Right atrium auricular region (tissue), 2 donors: ENCODE measurements at regions not wholly inside any gene's neighbourhood (a gene's known extent, or its start where the extent isn't known, plus 50 kb on each side); places are given as distances from the start of the nearest gene placed in this dataset.

Experiments
- DNase-seq: peaks from one replicate; pipeline ENCODE4 v3.0.0-alpha.2; 2019; ENCODE audit warnings: low spot score
- H3K27ac ChIP-seq, 2 donors: fragments of 200-600 bp; sonication (generic); 1 replicate in 1 of 2; 2 replicates in 1 of 2; pipeline ENCODE4 v1.5.1; 2016 to 2019
- H3K27me3 ChIP-seq, 2 donors: fragments of 200-600 bp; sonication (generic); one replicate each; pipeline versions ENCODE4 v1.5.1 to v1.6.0; 2017 to 2019
- H3K36me3 ChIP-seq: fragments of 200-600 bp; sonication (generic); one replicate; pipeline ENCODE4 v1.5.1; 2016
- H3K4me1 ChIP-seq, 2 donors: fragments of 200-600 bp; sonication (generic); one replicate each; pipeline versions ENCODE4 v1.5.1 to v1.6.0; 2017 to 2019
- H3K4me3 ChIP-seq, 2 donors: fragments of 200-600 bp; sonication (generic); 1 replicate in 1 of 2; 2 replicates in 1 of 2; pipeline ENCODE4 v1.5.1; 2017 to 2019; ENCODE audit warnings: mild to moderate bottlenecking in 1 of 2, moderate library complexity in 1 of 2
- H3K9me3 ChIP-seq, 2 donors: fragments of 200-600 bp; sonication (generic); one replicate each; pipeline ENCODE4 v1.5.1; 2019
- CTCF ChIP-seq, 2 donors: fragments of 200-600 bp; sonication (generic); IDR thresholded peaks; one replicate each; pipeline ENCODE4 v1.5.1; 2019; ENCODE audit warnings: antibody characterized with exemption in 2 of 2

GRCh38 chr18:38579764-38580163, 1014.2 kb upstream of the CELF4 start:
- no peak for DNase-seq
- Histone ChIP-seq H3K27ac (no peak overlapping the region), H3K36me3 (no peaks in the 10 kb centered on the region)

GRCh38 chr18:38576916-38577315, 1011.3 kb upstream of the CELF4 start:
- no peak for DNase-seq
- no peak for TF ChIP-seq CTCF (IDR thresholded peaks at IDR 0.05)
- Histone ChIP-seq H3K36me3 (no peaks in the 10 kb centered on the region), H3K27me3 (no peaks in the 10 kb centered on the region), H3K4me1 (no peaks in the 10 kb centered on the region), H3K27ac (no peak overlapping the region), H3K9me3 (no peaks in the 10 kb centered on the region), H3K4me3 (no peak overlapping the region)

More at GRCh38 chr18:38579764-38580163, 1014.2 kb upstream of the CELF4 start:
- no peaks in the 10 kb centered on the region for H3K27me3 ChIP-seq
- H3K9me3 ChIP-seq: no peaks in the 10 kb centered on the region
- no peaks in the 10 kb centered on the region for H3K4me1 ChIP-seq
- TF ChIP-seq CTCF (IDR thresholded peaks at IDR 0.05): no peak
- H3K4me3 ChIP-seq: no peak overlapping the region

GRCh38 chr18:38576349-38576748, 1010.8 kb upstream of the CELF4 start:
- H3K36me3 ChIP-seq: no peaks in the 10 kb centered on the region
- no peak for TF ChIP-seq CTCF (IDR thresholded peaks at IDR 0.05)
- H3K27ac ChIP-seq: no peak overlapping the region
- no peaks in the 10 kb centered on the region for H3K27me3 ChIP-seq
- no peak overlapping the region for H3K4me3 ChIP-seq
- no peaks in the 10 kb centered on the region for H3K4me1 ChIP-seq
- no peak for DNase-seq
- H3K9me3 ChIP-seq: no peaks in the 10 kb centered on the region

- no peak for TF ChIP-seq CTCF (IDR thresholded peaks at IDR 0.05)
- no peak for DNase-seq
- Histone ChIP-seq H3K4me1 (no peaks in the 10 kb centered on the region), H3K4me3 (no peak overlapping the region), H3K9me3 (no peaks in the 10 kb centered on the region), H3K27ac (no peak overlapping the region), H3K36me3 (no peaks in the 10 kb centered on the region), H3K27me3 (no peaks in the 10 kb centered on the region)
Observed at GRCh38 chr18:38575648-38576047, 1010.0 kb upstream of the CELF4 start.

- no peaks in the 10 kb centered on the region for H3K27me3 ChIP-seq
- no peak for TF ChIP-seq CTCF (IDR thresholded peaks at IDR 0.05)
- DNase-seq: no peak
- no peaks in the 10 kb centered on the region for H3K4me1 ChIP-seq
- no peak overlapping the region for H3K4me3 ChIP-seq
- no peaks in the 10 kb centered on the region for H3K36me3 ChIP-seq
- H3K9me3 ChIP-seq: no peaks in the 10 kb centered on the region
- H3K27ac ChIP-seq: no peak overlapping the region
Observed at GRCh38 chr18:38575023-38575422, 1009.4 kb upstream of the CELF4 start.

GRCh38 chr18:38572554-38573111, 1007.0 kb upstream of the CELF4 start:
- no peak for DNase-seq
- Histone ChIP-seq H3K27me3 (no peaks in the 10 kb centered on the region), H3K27ac (no peak overlapping the region), H3K4me3 (no peak overlapping the region), H3K9me3 (no peaks in the 10 kb centered on the region), H3K4me1 (no peaks in the 10 kb centered on the region), H3K36me3 (no peaks in the 10 kb centered on the region)
- no peak for TF ChIP-seq CTCF (IDR thresholded peaks at IDR 0.05)
